ENCODE measurements at regions not wholly inside any gene's neighbourhood (a gene's known extent, or its start where the extent isn't known, plus 50 kb on each side); places are given as distances from the start of the nearest gene placed in this dataset.

- Mint-ChIP-seq H3K27me3 (peaks cover 33% of the 10 kb centered on the region), H3K36me3 (ENCODE audit: low read depth) (no peaks in the 10 kb centered on the region), H3K27ac (no peak overlapping the region), H3K4me1 (no peaks in the 10 kb centered on the region), H3K9me3 (peaks cover 4% of the 10 kb centered on the region), H3K4me3 (no peak overlapping the region)
- ATAC-seq (replicated peaks), result no peak
These were observed 345.7 kb upstream of the UMPS start for GRCh38 chr3:124384527-124384926.

- Mint-ChIP-seq H3K4me1 (no peaks in the 10 kb centered on the region), H3K9me3 (peaks cover under 1% of the 10 kb centered on the region), H3K27ac (no peak overlapping the region), H3K36me3 (ENCODE audit: low read depth) (no peaks in the 10 kb centered on the region), H3K4me3 (no peak overlapping the region), H3K27me3 (peaks cover 27% of the 10 kb centered on the region)
- no peak for ATAC-seq (replicated peaks)
These were observed 344.3 kb upstream of the UMPS start for GRCh38 chr3:124385996-124386395.

GRCh38 chr3:124386996-124387595, 343.2 kb upstream of the UMPS start:
- no peaks in the 10 kb centered on the region for H3K36me3 Mint-ChIP-seq (ENCODE audit: low read depth)
- no peak overlapping the region for H3K27ac Mint-ChIP-seq
- no peaks in the 10 kb centered on the region for H3K9me3 Mint-ChIP-seq
- H3K27me3 Mint-ChIP-seq, result peaks cover 29% of the 10 kb centered on the region
- H3K4me3 Mint-ChIP-seq, result no peak overlapping the region
- ATAC-seq (replicated peaks), result no peak
- H3K4me1 Mint-ChIP-seq, result no peaks in the 10 kb centered on the region

GRCh38 chr3:124391774-124392173, 338.5 kb upstream of the UMPS start:
- H3K9me3 Mint-ChIP-seq, result no peaks in the 10 kb centered on the region
- H3K4me3 Mint-ChIP-seq, result no peak overlapping the region
- ATAC-seq (replicated peaks), result no peak
- no peak overlapping the region for H3K27ac Mint-ChIP-seq
- H3K27me3 Mint-ChIP-seq, result peaks cover 35% of the 10 kb centered on the region
- H3K36me3 Mint-ChIP-seq (ENCODE audit: low read depth), result no peaks in the 10 kb centered on the region
- no peaks in the 10 kb centered on the region for H3K4me1 Mint-ChIP-seq

GRCh38 chr3:124393340-124393739, 336.9 kb upstream of the UMPS start:
- no peaks in the 10 kb centered on the region for H3K36me3 Mint-ChIP-seq (ENCODE audit: low read depth)
- H3K4me3 Mint-ChIP-seq, result no peak overlapping the region
- H3K4me1 Mint-ChIP-seq, result no peaks in the 10 kb centered on the region
- H3K27me3 Mint-ChIP-seq, result peaks cover 34% of the 10 kb centered on the region
- no peak overlapping the region for H3K27ac Mint-ChIP-seq
- H3K9me3 Mint-ChIP-seq, result no peaks in the 10 kb centered on the region
- ATAC-seq (replicated peaks), result no peak

GRCh38 chr3:124395162-124395561, 335.1 kb upstream of the UMPS start:
- Mint-ChIP-seq H3K36me3 (ENCODE audit: low read depth) (no peaks in the 10 kb centered on the region), H3K4me1 (no peaks in the 10 kb centered on the region), H3K27me3 (peaks cover 31% of the 10 kb centered on the region), H3K4me3 (no peak overlapping the region), H3K9me3 (no peaks in the 10 kb centered on the region), H3K27ac (no peak overlapping the region)
- ATAC-seq (replicated peaks), result no peak

- peaks cover 28% of the 10 kb centered on the region for H3K27me3 Mint-ChIP-seq
These were observed 334.5 kb upstream of the UMPS start for GRCh38 chr3:124395584-124396338.

GRCh38 chr3:124396339-124396950, 333.8 kb upstream of the UMPS start:
- no peaks in the 10 kb centered on the region for H3K36me3 Mint-ChIP-seq (ENCODE audit: low read depth)
- peaks cover 22% of the 10 kb centered on the region for H3K27me3 Mint-ChIP-seq
- H3K4me1 Mint-ChIP-seq, result no peaks in the 10 kb centered on the region
- no peak for ATAC-seq (replicated peaks)
- no peaks in the 10 kb centered on the region for H3K9me3 Mint-ChIP-seq
- no peak overlapping the region for H3K27ac Mint-ChIP-seq
- H3K4me3 Mint-ChIP-seq, result no peak overlapping the region

More at GRCh38 chr3:124395584-124396338, 334.5 kb upstream of the UMPS start:
- no peak for ATAC-seq (replicated peaks)
- Mint-ChIP-seq H3K27ac (no peak overlapping the region), H3K4me1 (no peaks in the 10 kb centered on the region), H3K4me3 (no peak overlapping the region), H3K9me3 (no peaks in the 10 kb centered on the region), H3K36me3 (ENCODE audit: low read depth) (no peaks in the 10 kb centered on the region)

- Mint-ChIP-seq H3K4me1 (no peaks in the 10 kb centered on the region), H3K36me3 (ENCODE audit: low read depth) (no peaks in the 10 kb centered on the region), H3K27me3 (peaks cover 22% of the 10 kb centered on the region), H3K4me3 (no peak overlapping the region), H3K9me3 (no peaks in the 10 kb centered on the region), H3K27ac (no peak overlapping the region)
- ATAC-seq (replicated peaks), result no peak
These were observed 333.2 kb upstream of the UMPS start for GRCh38 chr3:124397088-124397487.

- Mint-ChIP-seq H3K36me3 (ENCODE audit: low read depth) (no peaks in the 10 kb centered on the region), H3K9me3 (no peaks in the 10 kb centered on the region), H3K27ac (no peak overlapping the region), H3K27me3 (peaks cover 22% of the 10 kb centered on the region), H3K4me3 (no peak overlapping the region), H3K4me1 (no peaks in the 10 kb centered on the region)
- no peak for ATAC-seq (replicated peaks)
These were observed 331.7 kb upstream of the UMPS start for GRCh38 chr3:124398594-124398993.

- Mint-ChIP-seq H3K36me3 (ENCODE audit: low read depth) (no peaks in the 10 kb centered on the region), H3K27ac (no peak overlapping the region), H3K9me3 (no peaks in the 10 kb centered on the region), H3K27me3 (peaks cover 15% of the 10 kb centered on the region), H3K4me3 (no peak overlapping the region), H3K4me1 (no peaks in the 10 kb centered on the region)
- ATAC-seq (replicated peaks), result no peak
These were observed 328.4 kb upstream of the UMPS start for GRCh38 chr3:124401843-124402242.

- no peaks in the 10 kb centered on the region for H3K4me1 Mint-ChIP-seq
- no peak for ATAC-seq (replicated peaks)
- no peak overlapping the region for H3K4me3 Mint-ChIP-seq
- H3K27me3 Mint-ChIP-seq, result peaks cover 13% of the 10 kb centered on the region
- H3K9me3 Mint-ChIP-seq, result no peaks in the 10 kb centered on the region
- H3K36me3 Mint-ChIP-seq (ENCODE audit: low read depth), result no peaks in the 10 kb centered on the region
- no peak overlapping the region for H3K27ac Mint-ChIP-seq
These were observed 327.5 kb upstream of the UMPS start for GRCh38 chr3:124402791-124403190.

- Mint-ChIP-seq H3K36me3 (ENCODE audit: low read depth) (no peaks in the 10 kb centered on the region), H3K27ac (no peak overlapping the region), H3K27me3 (peaks cover 9% of the 10 kb centered on the region), H3K4me3 (no peak overlapping the region), H3K4me1 (no peaks in the 10 kb centered on the region), H3K9me3 (no peaks in the 10 kb centered on the region)
- ATAC-seq (replicated peaks), result no peak
These were observed 325.6 kb upstream of the UMPS start for GRCh38 chr3:124404621-124405020.

GRCh38 chr3:124407260-124407659, 323.0 kb upstream of the UMPS start:
- peaks cover 12% of the 10 kb centered on the region for H3K27me3 Mint-ChIP-seq

GRCh38 chr3:124409650-124410275, 320.5 kb upstream of the UMPS start:
- no peaks in the 10 kb centered on the region for H3K36me3 Mint-ChIP-seq (ENCODE audit: low read depth)
- H3K4me3 Mint-ChIP-seq, result no peak overlapping the region
- no peak for ATAC-seq (replicated peaks)
- no peaks in the 10 kb centered on the region for H3K9me3 Mint-ChIP-seq
- H3K4me1 Mint-ChIP-seq, result no peaks in the 10 kb centered on the region
- peaks cover 10% of the 10 kb centered on the region for H3K27me3 Mint-ChIP-seq
- no peak overlapping the region for H3K27ac Mint-ChIP-seq

More at GRCh38 chr3:124407260-124407659, 323.0 kb upstream of the UMPS start:
- ATAC-seq (replicated peaks), result no peak
- Mint-ChIP-seq H3K27ac (no peak overlapping the region), H3K36me3 (ENCODE audit: low read depth) (no peaks in the 10 kb centered on the region), H3K4me1 (no peaks in the 10 kb centered on the region), H3K9me3 (no peaks in the 10 kb centered on the region), H3K4me3 (no peak overlapping the region)
